ENCODE measurements at regions not wholly inside any gene's neighbourhood (a gene's known extent, or its start where the extent isn't known, plus 50 kb on each side); places are given as distances from the start of the nearest gene placed in this dataset.

DNA sequence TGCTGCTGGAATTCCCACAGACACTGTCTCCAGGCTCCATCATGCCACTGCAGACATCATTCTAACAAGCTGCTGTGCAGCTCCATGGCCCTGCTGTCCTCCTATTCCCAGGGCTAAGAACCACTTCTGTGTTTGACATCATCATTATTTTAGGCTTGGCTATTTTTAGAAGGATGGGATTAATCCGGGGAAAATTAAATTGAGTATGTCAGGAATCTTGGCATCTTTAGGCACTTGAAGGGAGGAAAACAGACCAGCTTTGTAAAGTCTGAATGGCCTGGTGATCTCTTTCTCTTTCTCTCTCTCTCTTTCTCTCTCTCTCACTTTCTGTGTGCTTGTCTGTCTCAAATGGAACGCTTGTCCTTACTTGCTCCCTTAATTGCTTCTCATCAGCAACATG, 568.3 kb upstream of the FLRT2 start:
- TF ChIP-seq, protein P1, sequence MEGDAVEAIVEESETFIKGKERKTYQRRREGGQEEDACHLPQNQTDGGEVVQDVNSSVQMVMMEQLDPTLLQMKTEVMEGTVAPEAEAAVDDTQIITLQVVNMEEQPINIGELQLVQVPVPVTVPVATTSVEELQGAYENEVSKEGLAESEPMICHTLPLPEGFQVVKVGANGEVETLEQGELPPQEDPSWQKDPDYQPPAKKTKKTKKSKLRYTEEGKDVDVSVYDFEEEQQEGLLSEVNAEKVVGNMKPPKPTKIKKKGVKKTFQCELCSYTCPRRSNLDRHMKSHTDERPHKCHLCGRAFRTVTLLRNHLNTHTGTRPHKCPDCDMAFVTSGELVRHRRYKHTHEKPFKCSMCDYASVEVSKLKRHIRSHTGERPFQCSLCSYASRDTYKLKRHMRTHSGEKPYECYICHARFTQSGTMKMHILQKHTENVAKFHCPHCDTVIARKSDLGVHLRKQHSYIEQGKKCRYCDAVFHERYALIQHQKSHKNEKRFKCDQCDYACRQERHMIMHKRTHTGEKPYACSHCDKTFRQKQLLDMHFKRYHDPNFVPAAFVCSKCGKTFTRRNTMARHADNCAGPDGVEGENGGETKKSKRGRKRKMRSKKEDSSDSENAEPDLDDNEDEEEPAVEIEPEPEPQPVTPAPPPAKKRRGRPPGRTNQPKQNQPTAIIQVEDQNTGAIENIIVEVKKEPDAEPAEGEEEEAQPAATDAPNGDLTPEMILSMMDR (IDR thresholded peaks at IDR 0.05) = no peak
- TF ChIP-seq POLR2A (IDR thresholded peaks at IDR 0.05) = no peak
